ENCODE measurements at regions not wholly inside any gene's neighbourhood (a gene's known extent, or its start where the extent isn't known, plus 50 kb on each side); places are given as distances from the start of the nearest gene placed in this dataset.

- no peaks in the 10 kb centered on the region for H3K27me3 ChIP-seq
- H3K4me1 ChIP-seq: no peaks in the 10 kb centered on the region
- no peaks in the 10 kb centered on the region for H3K9me3 ChIP-seq
- no peak overlapping the region for H3K27ac ChIP-seq
- H3K4me3 ChIP-seq: no peak overlapping the region
- no peak for TF ChIP-seq POLR2AphosphoS5 (IDR thresholded peaks at IDR 0.05; ENCODE audit: insufficient read depth in 1 of 2, low read depth in 1 of 2)
- no peak for TF ChIP-seq CTCF (IDR thresholded peaks at IDR 0.05)
- no peak for TF ChIP-seq POLR2A (IDR thresholded peaks at IDR 0.05)
- DNase-seq (ENCODE audit: extremely low spot score in 2 of 2): no peak
- intact Hi-C loops (cut with DNase I): no loop called here
- no peaks in the 10 kb centered on the region for H3K36me3 ChIP-seq
These were observed 651.8 kb downstream of the CDH11 start for GRCh38 chr16:64469906-64470702.

- Histone ChIP-seq H3K27me3 (no peaks in the 10 kb centered on the region), H3K9me3 (no peaks in the 10 kb centered on the region), H3K4me3 (no peak overlapping the region), H3K36me3 (no peaks in the 10 kb centered on the region), H3K4me1 (no peaks in the 10 kb centered on the region), H3K27ac (no peak overlapping the region)
- intact Hi-C loops (cut with DNase I): no loop called here
- TF ChIP-seq POLR2AphosphoS5 (IDR thresholded peaks at IDR 0.05; ENCODE audit: insufficient read depth in 1 of 2, low read depth in 1 of 2): no peak
- TF ChIP-seq POLR2A (IDR thresholded peaks at IDR 0.05): no peak
- TF ChIP-seq CTCF (IDR thresholded peaks at IDR 0.05): no peak
- DNase-seq (ENCODE audit: extremely low spot score in 2 of 2): no peak
These were observed 652.5 kb downstream of the CDH11 start for GRCh38 chr16:64469351-64469750.

- TF ChIP-seq POLR2A (IDR thresholded peaks at IDR 0.05): no peak
- no peak for TF ChIP-seq CTCF (IDR thresholded peaks at IDR 0.05)
- no peak for TF ChIP-seq POLR2AphosphoS5 (IDR thresholded peaks at IDR 0.05; ENCODE audit: insufficient read depth in 1 of 2, low read depth in 1 of 2)
- no peaks in the 10 kb centered on the region for H3K27me3 ChIP-seq
- intact Hi-C loops (cut with DNase I): no loop called here
- no peak for DNase-seq (ENCODE audit: extremely low spot score in 2 of 2)
- no peaks in the 10 kb centered on the region for H3K9me3 ChIP-seq
- no peak overlapping the region for H3K27ac ChIP-seq
- no peaks in the 10 kb centered on the region for H3K4me1 ChIP-seq
- H3K4me3 ChIP-seq: no peak overlapping the region
- no peaks in the 10 kb centered on the region for H3K36me3 ChIP-seq
These were observed 653.3 kb downstream of the CDH11 start for GRCh38 chr16:64468515-64469090.

GRCh38 chr16:64459821-64460220 is 662.0 kb downstream of the CDH11 start:
- H3K36me3 ChIP-seq: no peaks in the 10 kb centered on the region

More at GRCh38 chr16:64459821-64460220, 662.0 kb downstream of the CDH11 start:
- Histone ChIP-seq H3K4me3 (no peak overlapping the region), H3K27me3 (no peaks in the 10 kb centered on the region), H3K9me3 (no peaks in the 10 kb centered on the region), H3K4me1 (no peaks in the 10 kb centered on the region), H3K27ac (no peak overlapping the region)
- TF ChIP-seq POLR2AphosphoS5 (IDR thresholded peaks at IDR 0.05; ENCODE audit: insufficient read depth in 1 of 2, low read depth in 1 of 2) (no peak), CTCF (IDR thresholded peaks at IDR 0.05) (no peak), POLR2A (IDR thresholded peaks at IDR 0.05) (no peak)
- no peak for DNase-seq (ENCODE audit: extremely low spot score in 2 of 2)
- intact Hi-C loops (cut with DNase I): no loop called here

Data from vagina (tissue), 2 donors.